ENCODE measurements at regions not wholly inside any gene's neighbourhood (a gene's known extent, or its start where the extent isn't known, plus 50 kb on each side); places are given as distances from the start of the nearest gene placed in this dataset.

DNA sequence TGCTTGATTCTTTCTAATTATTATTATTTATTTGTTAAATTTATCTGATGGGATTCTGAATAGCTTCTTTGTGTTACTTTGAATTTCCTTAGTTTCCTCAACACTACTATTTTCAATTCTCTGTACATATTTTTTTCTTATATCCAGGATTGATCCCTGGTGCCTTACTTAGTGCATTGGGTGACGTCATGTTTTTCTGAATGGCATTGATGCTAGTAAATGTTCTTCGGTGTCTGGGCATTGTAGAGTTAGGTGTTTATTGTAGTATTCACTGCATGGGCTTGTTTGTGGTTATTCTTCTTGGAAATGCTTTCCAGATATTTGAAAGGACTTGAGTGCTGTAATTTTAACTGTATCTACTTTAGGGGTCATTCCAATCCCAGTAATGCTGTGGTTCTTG is 938.1 kb downstream of the FAM133A start:
- TF ChIP-seq, protein P1, sequence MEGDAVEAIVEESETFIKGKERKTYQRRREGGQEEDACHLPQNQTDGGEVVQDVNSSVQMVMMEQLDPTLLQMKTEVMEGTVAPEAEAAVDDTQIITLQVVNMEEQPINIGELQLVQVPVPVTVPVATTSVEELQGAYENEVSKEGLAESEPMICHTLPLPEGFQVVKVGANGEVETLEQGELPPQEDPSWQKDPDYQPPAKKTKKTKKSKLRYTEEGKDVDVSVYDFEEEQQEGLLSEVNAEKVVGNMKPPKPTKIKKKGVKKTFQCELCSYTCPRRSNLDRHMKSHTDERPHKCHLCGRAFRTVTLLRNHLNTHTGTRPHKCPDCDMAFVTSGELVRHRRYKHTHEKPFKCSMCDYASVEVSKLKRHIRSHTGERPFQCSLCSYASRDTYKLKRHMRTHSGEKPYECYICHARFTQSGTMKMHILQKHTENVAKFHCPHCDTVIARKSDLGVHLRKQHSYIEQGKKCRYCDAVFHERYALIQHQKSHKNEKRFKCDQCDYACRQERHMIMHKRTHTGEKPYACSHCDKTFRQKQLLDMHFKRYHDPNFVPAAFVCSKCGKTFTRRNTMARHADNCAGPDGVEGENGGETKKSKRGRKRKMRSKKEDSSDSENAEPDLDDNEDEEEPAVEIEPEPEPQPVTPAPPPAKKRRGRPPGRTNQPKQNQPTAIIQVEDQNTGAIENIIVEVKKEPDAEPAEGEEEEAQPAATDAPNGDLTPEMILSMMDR (IDR thresholded peaks at IDR 0.05) = no peak
- TF ChIP-seq EZH2 (IDR thresholded peaks at IDR 0.05) = no peak
- TF ChIP-seq EZH2phosphoT487 (IDR thresholded peaks at IDR 0.05) = no peak

Measured in neural progenitor cell (in vitro differentiated cells).